GM12874 (cell line): ENCODE measurements at regions not wholly inside any gene's neighbourhood (a gene's known extent, or its start where the extent isn't known, plus 50 kb on each side); places are given as distances from the start of the nearest gene placed in this dataset.

Experiments
- TF ChIP-seq, protein P1 (sequence below): IDR thresholded peaks from 2 replicates; pipeline ENCODE4 v1.5.1; 2011; ENCODE audit warnings: low read depth, mild to moderate bottlenecking, control low read depth, low read length, moderate library complexity; ENCODE audit not compliant: insufficient read depth

- TF ChIP-seq, protein P1, sequence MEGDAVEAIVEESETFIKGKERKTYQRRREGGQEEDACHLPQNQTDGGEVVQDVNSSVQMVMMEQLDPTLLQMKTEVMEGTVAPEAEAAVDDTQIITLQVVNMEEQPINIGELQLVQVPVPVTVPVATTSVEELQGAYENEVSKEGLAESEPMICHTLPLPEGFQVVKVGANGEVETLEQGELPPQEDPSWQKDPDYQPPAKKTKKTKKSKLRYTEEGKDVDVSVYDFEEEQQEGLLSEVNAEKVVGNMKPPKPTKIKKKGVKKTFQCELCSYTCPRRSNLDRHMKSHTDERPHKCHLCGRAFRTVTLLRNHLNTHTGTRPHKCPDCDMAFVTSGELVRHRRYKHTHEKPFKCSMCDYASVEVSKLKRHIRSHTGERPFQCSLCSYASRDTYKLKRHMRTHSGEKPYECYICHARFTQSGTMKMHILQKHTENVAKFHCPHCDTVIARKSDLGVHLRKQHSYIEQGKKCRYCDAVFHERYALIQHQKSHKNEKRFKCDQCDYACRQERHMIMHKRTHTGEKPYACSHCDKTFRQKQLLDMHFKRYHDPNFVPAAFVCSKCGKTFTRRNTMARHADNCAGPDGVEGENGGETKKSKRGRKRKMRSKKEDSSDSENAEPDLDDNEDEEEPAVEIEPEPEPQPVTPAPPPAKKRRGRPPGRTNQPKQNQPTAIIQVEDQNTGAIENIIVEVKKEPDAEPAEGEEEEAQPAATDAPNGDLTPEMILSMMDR, result no peak
These were observed 360.8 kb downstream of the QKI start for GRCh38 chr6:163775313-163775712.

- TF ChIP-seq, protein P1, result no peak
These were observed 360.0 kb downstream of the QKI start for GRCh38 chr6:163774485-163774884.

GRCh38 chr6:163773646-163774045, 359.1 kb downstream of the QKI start:
- TF ChIP-seq, protein P1, result no peak

- TF ChIP-seq, protein P1, result no peak
These were observed 358.2 kb downstream of the QKI start for GRCh38 chr6:163772701-163773100.

GRCh38 chr6:163771180-163771579, 356.7 kb downstream of the QKI start:
- TF ChIP-seq, protein P1, result no peak

- TF ChIP-seq, protein P1, result no peak
These were observed 354.4 kb downstream of the QKI start for GRCh38 chr6:163768905-163769304.

- TF ChIP-seq, protein P1, result no peak
These were observed 352.4 kb downstream of the QKI start for GRCh38 chr6:163766936-163767335.

- TF ChIP-seq, protein P1, result no peak
These were observed 350.8 kb downstream of the QKI start for GRCh38 chr6:163765335-163765734.
